GM21786 (cell line): ENCODE measurements at regions not wholly inside any gene's neighbourhood (a gene's known extent, or its start where the extent isn't known, plus 50 kb on each side); places are given as distances from the start of the nearest gene placed in this dataset.
A peak's percentile ranks its signal among the peaks of the same experiment; 100 is the strongest.

Experiments used
- ATAC-seq: cut with Tn5 transposase; IDR thresholded peaks from one replicate; pipeline ENCODE4 v1.9.1; 2021; ENCODE audit not compliant: unreplicated experiment

GRCh38 chr7:25952261-25953057 is 199.5 kb upstream of the NFE2L3 start:
- no peak for ATAC-seq

DNA sequence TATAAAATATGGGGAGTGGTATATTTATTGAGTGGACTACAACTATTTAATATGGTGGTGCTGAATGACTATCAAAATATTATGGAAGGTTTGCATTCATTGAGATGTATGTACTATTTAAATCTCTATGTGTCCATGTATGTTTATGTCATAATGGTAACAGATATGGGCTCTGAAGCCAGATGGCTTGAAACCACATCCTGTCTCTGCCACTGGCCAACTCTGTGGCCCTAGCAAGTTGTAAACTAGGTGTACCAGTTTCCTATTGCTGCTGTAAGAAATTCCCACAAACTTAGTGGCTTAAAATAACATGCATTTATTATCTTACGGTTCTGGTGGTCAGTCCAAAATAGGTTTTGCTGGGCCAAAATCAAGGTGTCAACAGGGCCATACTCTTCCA is 198.1 kb upstream of the NFE2L3 start:
- no peak for ATAC-seq

DNA sequence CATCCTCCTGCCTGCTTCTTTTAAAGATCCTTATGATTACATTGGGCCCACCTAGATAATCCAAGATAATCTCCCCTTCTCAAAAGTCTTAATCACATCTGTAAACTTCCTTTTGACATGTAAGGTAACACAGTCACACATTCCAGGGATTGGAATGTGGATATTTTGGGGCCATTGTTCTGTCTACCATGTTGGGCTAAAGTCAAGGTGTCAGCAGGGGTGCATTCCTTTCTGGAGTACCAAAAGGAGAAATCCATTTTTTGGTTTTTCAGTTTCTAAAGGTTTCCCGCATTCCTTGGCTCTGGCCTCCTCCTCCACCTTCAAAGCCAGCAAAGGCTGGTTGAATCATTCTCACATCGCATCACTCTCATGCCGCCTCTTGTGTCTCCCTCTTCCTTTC is 197.6 kb upstream of the NFE2L3 start:
- ATAC-seq: no peak

GRCh38 chr7:25959168-25959734 is 192.7 kb upstream of the NFE2L3 start:
- no peak for ATAC-seq

DNA sequence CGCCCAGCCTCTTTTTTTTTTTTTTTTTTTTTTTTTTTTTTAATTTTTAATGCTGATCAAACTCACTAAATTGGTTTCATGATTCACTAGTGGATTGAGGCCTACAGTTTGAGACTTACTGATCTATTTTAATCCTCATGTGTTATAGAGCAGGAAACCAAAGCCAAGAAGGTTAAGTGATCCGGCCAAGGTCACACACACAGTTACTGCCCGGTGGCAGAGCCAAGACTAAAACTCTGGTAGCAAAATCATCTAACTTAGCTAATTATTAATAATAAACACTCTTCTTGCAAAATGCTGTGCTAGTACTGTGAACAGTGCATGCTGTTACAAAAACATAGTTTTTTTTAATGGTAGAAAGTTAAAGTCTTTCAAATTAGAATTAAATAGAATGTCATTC is 188.3 kb upstream of the NFE2L3 start:
- no peak for ATAC-seq

DNA sequence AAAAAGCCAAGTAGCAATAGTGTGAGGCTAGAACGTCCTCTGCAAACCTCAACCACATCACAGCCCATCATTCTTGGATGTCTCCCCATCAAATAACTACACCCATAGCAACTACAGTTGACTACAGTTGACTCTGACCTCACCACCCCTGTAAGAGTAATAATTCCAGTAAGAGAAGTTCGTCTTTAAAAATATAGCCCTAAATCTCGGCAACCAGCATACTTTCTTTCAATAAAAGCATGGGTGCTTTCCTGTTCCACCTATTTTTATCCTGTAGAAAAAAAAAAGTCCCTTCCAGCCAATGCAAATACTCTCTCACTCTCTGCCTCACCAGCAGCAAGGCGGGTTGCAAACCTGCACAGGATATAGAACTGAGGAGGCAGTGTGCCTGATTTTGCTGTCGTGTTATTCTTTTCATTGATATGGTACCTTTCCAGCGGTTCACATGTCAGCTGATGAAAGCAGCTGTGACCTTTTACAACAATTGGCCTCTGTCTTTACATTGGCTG is 187.5 kb upstream of the NFE2L3 start:
- peak; percentile 29 for ATAC-seq

- no peak for ATAC-seq
These were observed 186.4 kb upstream of the NFE2L3 start for GRCh38 chr7:25965405-25966123.

- no peak for ATAC-seq
These were observed 185.5 kb upstream of the NFE2L3 start for GRCh38 chr7:25966469-25966868.

- peak; percentile 37 for ATAC-seq
These were observed 184.5 kb upstream of the NFE2L3 start for GRCh38 chr7:25967278-25968204.

DNA sequence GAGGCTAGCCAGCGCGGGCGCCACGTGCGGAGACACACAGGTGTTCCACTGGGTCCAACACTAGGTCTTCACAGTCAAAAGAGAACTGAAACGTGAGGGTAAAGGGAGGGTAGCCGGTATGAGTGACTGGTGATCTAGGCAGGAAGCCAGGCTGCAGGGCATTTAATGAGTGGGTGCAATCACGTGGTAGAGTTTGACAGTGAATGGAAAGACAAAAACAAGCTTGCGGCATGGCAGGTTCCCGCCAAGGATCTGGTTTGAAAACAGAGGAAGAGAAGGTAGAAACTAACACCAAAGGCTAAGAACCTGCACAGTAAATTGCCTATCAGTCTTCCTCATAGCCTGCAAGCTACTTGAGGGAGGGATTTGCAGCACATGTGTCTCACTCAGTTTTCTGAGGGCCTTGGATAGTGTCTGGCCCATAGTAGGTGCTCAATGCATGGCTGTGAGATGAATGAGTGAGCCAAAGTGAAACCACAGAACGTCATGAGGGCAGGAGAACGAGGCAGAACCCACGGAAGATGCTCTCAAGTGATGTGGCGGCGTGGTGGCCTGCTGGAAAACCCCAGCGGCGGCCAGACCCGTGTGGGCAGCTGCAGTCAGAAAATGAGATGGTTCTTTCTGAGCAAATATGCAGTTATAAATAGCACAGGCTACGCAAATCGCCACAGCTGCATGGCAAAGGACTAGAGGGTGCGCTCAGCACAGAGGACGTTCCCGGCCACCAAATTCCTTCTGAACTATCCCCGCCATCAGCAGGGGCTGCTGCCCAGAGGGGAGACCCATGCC is 183.6 kb upstream of the NFE2L3 start:
- peak; percentile 65 for ATAC-seq

DNA sequence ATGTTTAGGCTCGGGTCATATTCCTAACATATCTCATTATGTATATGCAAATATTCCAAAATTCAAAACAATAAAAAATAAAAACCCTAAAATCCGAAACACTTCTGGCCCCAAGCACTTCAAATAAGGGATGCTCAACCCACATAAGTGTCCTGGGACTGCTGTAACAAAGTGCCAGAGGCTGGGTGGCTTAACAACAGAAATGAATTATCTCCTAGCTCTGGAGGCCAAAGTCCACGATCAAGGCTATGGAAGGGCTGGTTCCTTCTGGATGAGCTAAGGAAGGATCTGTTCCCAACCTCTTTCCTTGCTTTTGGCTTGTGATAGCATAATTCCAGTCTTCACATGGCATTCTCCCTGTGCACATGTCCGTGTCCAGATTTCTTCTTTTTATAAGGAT is 181.6 kb upstream of the NFE2L3 start:
- ATAC-seq: no peak

DNA sequence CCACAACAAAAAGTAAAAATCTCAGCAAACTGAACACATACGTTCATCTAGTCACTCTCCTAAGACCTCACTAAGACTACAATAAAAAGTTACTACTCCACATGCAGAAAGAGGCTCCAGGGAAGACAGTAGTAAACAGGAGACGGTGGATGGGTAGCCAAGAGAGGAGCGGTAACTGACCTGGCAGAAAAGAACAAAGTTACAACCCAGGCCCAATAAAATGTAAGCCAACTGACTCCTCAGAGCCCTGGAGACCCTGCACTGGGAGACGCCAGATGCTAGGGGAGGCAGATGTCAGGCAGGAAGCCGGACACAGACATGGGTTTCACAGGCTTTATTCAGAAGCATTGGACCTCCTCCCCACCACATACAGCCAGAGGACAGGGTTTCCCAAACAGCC is 181.1 kb upstream of the NFE2L3 start:
- ATAC-seq: no peak

- ATAC-seq: no peak
These were observed 175.4 kb upstream of the NFE2L3 start for GRCh38 chr7:25976630-25977029.

DNA sequence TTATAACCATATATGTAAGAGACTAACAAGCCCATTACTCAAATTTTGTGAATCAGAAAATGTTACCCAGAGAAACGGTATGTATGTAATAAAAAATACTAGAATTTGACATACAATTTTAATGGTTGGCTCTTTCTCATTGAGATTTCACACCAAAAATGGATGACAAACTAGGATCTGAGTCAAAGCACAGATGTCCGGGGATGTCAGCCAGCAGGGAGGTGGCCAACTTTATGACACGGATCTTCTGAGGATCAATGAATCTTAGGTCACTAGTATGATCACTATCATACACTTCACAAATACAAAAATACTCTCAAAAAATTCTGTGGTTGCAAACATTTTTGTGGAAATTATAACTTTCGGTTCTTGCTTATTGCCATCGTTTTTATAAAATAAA is 173.5 kb upstream of the NFE2L3 start:
- ATAC-seq: no peak

DNA sequence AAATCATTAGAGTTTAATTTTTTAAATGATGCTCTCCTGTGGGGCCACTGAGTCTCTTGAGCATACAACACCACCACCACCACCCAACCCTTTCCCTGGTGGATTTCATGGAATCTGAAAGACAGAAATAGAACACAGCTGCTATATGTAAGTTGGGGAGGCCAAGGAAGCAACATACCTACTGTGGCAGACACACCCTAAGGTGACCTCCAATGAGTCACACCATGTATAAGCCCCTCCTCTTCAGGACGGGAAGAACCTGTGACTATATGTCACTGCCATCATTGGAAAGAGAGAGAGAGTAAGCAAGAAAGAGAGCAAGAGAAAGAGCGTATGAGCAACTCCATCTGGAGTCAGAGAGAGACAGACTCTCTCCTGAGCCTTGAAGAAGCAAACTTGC is 172.4 kb upstream of the NFE2L3 start:
- no peak for ATAC-seq

GRCh38 chr7:25982684-25983083 is 169.3 kb upstream of the NFE2L3 start:
- ATAC-seq: no peak

- ATAC-seq: no peak
These were observed 166.8 kb upstream of the NFE2L3 start for GRCh38 chr7:25985196-25985595.

- no peak for ATAC-seq
These were observed 163.4 kb upstream of the NFE2L3 start for GRCh38 chr7:25988640-25989039.

GRCh38 chr7:25989140-25989705 is 162.8 kb upstream of the NFE2L3 start:
- no peak for ATAC-seq
